Eye (tissue), 1 donor: ENCODE measurements at regions not wholly inside any gene's neighbourhood (a gene's known extent, or its start where the extent isn't known, plus 50 kb on each side); places are given as distances from the start of the nearest gene placed in this dataset.
"Not testable (repeated sequence)": the region's sequence is repeated elsewhere in the genome, so short reads cannot be mapped to it uniquely, and the experiment has no call there.

Experiments used
- DNase-seq: peaks from one replicate; pipeline ENCODE4 v3.0.0-alpha.2; 2015

GRCh38 chr3:26763723-26764122 lies 141.2 kb downstream of the LRRC3B start:
- no peak for DNase-seq

- DNase-seq = no peak
Observed at GRCh38 chr3:26766031-26766430, 143.5 kb downstream of the LRRC3B start.

DNA sequence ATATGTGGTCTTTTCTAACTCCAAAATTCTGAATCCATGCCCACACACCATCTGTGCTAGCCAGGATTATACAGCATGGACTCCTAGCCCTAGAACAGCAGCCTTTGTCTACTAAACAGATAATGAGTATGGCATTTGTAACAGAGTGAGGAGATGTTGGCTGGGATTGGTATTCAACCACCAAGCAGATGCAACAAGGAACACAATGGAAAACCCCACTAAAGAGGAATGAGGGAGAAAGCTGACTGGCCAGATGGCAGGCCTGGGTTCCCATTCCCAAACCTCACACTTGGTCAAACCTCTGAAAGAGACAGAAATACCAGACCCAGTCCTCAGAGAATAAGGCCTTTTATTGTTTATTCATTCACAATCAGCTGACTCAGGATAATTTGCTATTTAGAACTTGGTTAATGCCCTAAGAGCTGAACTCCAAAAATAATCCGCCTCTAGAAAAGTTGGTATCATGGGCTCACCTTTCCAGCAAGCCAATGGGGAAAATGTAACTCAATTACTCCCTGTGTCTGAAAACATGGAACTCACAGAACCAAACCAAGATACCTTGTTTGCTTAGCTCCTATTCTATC lies 145.6 kb downstream of the LRRC3B start:
- no peak for DNase-seq

- DNase-seq = no peak
Observed at GRCh38 chr3:26799679-26800317, 177.2 kb downstream of the LRRC3B start.

DNA sequence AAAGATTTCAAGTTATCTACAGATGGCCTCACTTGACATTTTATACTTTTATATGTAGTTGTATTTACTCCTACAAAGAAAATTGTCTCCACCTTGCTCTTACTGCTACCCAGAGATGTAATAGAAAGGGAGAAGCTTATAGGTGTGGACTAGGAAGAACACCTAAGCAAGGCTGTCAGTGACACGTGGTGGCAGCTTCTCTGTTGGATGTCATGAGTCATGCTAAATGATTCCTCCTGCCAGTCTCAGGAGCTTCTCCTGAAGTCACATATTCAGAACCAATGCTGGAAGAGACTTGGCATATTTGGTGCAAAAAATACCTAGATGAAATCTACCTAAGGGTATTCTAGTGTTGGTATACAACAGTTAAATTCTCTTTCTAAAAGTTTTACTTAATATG lies 184.7 kb downstream of the LRRC3B start:
- no peak for DNase-seq

DNA sequence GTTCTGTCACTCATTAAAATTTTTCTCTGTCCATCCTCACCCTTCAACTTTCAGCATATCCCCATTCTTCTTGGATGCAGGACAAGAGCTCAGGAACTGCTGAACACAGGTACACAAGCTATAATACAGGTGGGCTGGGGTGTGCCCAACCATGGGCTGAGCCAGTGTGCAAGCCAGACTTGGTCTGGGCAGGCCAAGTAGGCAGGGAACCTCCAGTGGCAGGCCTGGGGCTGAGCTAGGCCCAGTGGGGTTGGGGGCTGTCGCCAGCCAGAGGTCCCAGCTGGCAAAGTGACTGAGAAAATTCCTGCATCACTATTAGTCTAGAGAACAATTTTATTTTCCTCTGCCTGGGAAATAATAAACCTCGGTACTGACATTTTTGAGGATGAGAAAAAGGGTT lies 202.9 kb downstream of the LRRC3B start:
- no peak for DNase-seq

GRCh38 chr3:26827169-26827568 lies 204.6 kb downstream of the LRRC3B start:
- no peak for DNase-seq

DNA sequence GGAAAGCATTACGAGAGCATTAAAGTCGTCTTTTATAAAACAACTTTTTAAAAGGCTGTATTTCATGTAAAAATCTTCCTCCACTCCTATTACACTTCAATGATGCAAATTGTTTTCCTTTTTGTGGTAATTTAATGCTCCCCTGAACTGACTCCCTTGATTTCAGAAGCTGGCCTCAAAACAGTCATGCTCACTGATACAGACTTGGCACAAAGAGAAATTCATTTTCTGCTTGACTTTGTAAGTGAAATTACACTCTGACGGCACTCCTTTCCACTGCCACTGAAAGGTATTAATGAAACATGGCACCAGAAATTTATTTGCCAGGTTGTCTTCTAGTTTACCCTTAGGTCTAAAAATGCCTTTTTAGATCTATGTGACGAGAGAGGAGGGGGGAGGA lies 215.5 kb downstream of the LRRC3B start:
- DNase-seq = peak; percentile 51

DNA sequence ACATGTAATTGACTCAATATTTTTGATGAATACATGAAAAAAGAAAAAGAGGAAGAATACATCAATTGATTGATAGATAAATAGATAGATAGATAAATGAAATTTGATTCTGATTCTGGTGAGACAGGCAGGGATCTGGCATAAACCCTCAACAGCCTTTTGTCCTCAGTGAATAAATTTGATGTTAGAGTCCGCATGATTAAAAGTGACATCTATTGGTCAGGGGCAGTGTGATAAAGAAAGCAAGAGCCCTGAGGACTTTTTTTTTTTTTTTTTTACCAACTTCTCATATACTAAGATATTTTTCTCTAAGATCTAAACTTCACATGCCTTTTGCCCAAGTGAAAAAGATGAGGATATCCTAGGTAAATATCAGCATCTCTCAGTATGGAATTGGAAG lies 216.4 kb downstream of the LRRC3B start:
- DNase-seq = peak; percentile 56

DNA sequence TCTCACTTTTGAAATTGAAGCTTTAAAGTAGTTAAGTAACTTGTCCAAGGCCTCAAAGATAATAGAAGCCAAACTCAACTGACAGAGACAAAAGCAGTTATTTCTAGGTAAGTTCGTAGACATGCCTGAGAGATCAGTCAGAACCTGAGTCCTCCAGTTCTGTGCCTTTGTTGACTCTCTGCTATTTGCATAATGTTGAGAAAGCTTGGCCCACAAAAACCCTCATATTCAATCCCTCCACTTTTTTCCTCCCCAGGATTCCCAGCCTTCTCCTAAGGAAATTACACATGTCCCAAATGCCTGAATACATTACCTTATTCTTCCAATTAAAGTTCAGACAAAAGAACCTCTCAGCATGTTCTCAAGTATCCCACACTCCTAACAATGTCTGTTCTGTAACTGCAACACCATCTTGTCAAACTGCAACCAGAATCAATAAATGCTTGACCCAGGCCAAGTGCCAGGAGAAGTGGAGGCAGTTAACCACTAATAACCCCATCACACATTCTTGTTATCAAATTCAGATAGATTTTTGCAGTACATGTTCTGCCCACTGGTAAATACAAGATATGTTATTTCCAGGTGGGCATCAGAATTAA lies 217.8 kb downstream of the LRRC3B start:
- DNase-seq = peak; percentile 72

DNA sequence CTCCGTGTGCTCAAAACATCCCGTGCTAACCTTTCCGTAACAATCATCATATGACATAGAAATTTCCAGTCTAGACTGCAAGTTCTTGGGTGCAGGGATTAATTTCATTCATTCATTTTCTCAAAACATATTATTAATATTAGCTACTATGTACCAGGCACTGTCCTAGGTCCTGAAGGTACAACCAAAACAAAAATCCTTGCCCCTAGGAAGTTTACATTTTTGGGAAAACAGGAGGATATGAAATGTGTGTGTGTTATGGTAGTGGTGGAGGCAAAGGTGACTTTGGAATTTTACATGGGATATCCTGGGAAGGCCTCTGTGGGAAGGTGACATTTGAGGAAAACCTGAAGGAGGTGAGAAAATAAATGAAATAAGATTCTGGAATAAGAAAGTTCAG lies 222.6 kb downstream of the LRRC3B start:
- no peak for DNase-seq

DNA sequence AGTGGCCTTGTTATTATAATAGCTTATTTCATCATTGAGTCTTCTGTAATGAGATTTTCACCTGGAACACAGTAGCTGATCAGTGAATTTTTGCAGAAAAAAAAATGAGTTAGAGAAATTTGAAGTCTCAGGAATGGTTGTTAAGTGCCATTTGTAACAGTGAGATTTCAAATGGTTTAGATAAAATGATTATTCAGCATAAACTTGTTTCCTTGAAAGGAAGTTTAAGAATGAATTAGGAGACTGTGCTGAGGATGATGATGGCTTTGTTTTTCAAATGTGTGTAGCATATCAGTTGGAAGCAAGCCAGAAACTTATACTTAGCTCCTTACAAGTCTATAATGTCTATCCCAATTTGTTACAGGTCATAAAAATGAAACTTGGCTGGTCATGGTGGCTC lies 225.1 kb downstream of the LRRC3B start:
- no peak for DNase-seq

GRCh38 chr3:26894443-26894842 lies 271.9 kb downstream of the LRRC3B start:
- DNase-seq = no peak

- DNase-seq = no peak
Observed at GRCh38 chr3:26915208-26915607, 292.6 kb downstream of the LRRC3B start.

- peak; percentile 74 for DNase-seq
Observed at GRCh38 chr3:26920646-26921478, 298.3 kb downstream of the LRRC3B start.

GRCh38 chr3:26931896-26932295 lies 309.3 kb downstream of the LRRC3B start:
- DNase-seq = no peak

DNA sequence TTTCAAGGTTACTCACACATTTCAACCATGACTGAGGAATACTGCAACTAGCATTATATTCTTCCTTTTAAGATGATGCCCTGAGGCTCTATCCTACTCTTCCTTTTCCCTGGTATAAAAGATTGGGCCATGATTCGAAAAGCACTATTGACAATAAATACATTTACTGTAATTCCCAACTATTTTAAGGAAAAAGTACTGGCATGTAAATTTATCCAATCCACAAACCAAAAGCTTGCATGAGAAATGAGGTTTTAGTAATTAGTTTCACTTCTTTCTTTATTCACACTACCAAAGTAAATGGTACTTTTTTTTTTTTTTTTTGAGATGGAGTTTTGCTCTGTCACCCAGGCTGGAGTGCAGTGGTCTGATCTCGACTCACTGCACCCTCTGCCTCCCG lies 310.2 kb downstream of the LRRC3B start:
- DNase-seq = no peak

GRCh38 chr3:26945480-26945879 lies 322.9 kb downstream of the LRRC3B start:
- DNase-seq = not testable (repeated sequence)

DNA sequence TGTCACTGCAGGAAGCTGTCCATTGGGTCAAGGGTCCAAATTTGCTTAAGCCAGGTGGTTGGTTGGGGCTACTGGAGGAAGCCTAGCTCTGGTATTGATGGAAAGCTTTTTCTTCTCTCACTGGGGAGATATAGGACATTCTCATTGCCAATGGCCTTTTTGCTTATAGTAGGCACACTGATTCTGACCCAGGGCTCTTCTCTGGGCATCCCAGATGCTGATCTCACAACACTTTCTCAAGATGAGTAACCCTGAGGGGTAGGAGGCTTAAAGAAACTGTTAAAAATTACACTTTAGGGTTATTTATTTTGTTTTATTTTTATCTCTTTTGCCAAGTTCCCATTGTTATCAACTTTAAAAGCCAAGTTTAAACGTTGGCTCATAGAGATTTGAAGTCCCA lies 337.8 kb downstream of the LRRC3B start:
- DNase-seq = no peak

GRCh38 chr3:26962492-26963360 lies 340.2 kb downstream of the LRRC3B start:
- DNase-seq = no peak

DNA sequence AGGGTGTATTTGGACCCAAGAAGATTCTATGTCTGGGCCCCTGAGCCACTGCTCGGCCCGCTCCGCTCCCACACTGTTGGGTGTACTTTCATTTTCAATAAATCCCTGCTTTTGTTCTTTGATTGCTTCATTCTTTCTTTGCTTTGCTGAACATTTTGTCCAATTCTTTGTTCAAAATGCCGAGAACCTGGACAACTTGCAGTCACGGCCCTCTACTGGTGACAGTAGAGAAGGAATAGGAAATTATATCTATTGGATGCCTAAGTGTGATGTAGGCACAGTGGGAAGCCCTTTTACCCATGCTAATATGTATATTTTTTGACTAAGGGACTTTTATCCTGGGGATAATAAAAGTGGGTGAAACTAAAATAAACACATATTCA lies 340.8 kb downstream of the LRRC3B start:
- DNase-seq = no peak

DNA sequence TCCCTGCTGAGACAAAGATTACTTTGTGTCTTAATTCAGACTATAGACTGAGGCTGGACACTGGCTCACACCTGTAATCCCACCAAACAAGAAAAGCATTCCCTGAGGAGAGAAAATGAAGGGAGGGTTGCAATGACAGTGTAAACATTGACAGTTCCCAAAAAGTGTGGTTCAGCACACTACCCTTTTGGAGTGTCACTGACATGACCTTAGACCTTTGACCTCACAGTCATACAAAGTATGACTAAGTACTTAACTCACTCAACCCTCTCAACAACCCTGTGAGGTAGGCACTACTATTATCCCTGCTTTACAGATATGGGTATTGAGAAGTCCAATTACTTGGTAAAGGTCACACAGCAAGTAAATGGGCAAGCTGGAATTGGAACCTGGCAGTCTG lies 341.7 kb downstream of the LRRC3B start:
- no peak for DNase-seq

- no peak for DNase-seq
Observed at GRCh38 chr3:26964836-26965235, 342.3 kb downstream of the LRRC3B start.
